GM12892 (cell line): ENCODE measurements at regions not wholly inside any gene's neighbourhood (a gene's known extent, or its start where the extent isn't known, plus 50 kb on each side); places are given as distances from the start of the nearest gene placed in this dataset.

ENCODE experiments used
- DNase-seq: peaks from one replicate; pipeline ENCODE4 v3.0.0; 2011; ENCODE audit not compliant: insufficient read length
- FAIRE-seq: peaks from 2 replicates; lab custom pipeline; 2011; peaks lifted over from hg19 to GRCh38; lab: Jason Lieb, UNC
- POLR2A ChIP-seq: IDR thresholded peaks from 2 replicates; pipeline ENCODE4 v1.6.1; 2011; ENCODE audit warnings: low read depth, low read length, control low read depth
- POLR2AphosphoS5 ChIP-seq: IDR thresholded peaks from 2 replicates; pipeline ENCODE4 v1.6.1; 2011; ENCODE audit warnings: low read depth, low read length, control low read depth
- TAF1 ChIP-seq: IDR thresholded peaks from 2 replicates; pipeline ENCODE4 v1.6.1; 2011; ENCODE audit warnings: low read depth, mild to moderate bottlenecking, control low read depth, low read length, borderline replicate concordance

DNA sequence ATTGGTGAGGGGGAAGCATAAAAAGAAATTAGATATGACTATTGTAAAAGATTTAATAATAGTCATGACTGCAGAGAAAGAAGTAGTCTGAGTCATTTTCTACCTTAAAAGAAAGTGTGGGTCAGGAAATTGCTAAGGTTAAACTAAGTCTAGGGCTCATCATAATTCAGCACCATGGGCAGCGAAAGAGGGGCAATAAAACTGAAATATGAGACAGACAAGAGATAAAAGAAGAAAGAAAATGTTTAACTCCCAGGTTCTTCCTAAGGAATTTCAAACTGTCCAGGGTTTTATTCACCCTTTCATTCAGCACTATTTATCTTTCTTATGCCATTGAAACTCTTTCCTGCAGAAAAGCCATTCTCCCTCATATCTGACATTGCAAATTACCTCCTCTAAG lies 114.4 kb upstream of the API5 start:
- no peak for TF ChIP-seq TAF1
- no peak for TF ChIP-seq POLR2AphosphoS5
- TF ChIP-seq POLR2A: no peak
- FAIRE-seq (no peak), DNase-seq (no peak)

DNA sequence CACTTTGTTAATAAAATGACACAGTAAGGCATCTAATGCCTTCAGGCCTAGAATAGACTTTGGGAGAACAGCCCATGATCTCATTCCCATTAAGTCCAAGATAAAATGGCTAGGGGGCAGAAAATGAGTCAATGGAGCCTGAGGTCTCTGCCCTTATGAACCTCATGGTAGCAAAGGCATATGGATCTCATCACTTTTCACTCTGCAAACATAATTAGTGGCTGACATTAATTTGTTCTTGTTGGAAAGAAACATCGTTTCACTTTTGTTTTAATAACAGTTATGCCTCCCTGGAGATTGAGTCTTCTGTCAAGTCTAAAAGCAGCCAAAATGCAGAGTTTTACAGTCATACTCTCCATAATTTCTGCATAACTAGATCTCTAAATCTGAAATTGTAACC lies 111.8 kb upstream of the API5 start:
- TF ChIP-seq POLR2A: no peak
- TF ChIP-seq TAF1: no peak
- TF ChIP-seq POLR2AphosphoS5: no peak
- DNase-seq (no peak), FAIRE-seq (no peak)

DNA sequence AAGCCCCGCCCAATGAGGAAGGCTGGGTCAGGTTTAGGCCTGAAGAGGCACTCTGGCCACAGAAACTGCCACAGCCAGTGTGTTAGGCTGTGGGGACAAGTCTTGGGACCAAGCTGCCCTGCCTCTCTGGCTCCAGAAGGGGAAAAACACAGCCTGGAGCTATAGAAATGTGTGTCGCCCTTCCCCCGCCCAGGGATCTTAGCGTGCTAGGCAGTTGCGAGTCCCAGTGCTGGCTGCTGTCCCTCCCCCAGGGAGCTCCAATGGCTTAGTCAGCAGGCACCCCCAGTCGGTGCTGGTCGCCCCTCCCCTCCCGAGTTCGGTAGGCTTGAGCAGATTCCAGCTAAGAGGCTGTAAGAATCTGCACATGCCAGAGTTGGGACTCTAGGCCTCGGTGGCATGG lies 99.5 kb upstream of the API5 start:
- TF ChIP-seq TAF1 (no peak), POLR2AphosphoS5 (no peak), POLR2A (no peak)
- FAIRE-seq (no peak), DNase-seq (no peak)

DNA sequence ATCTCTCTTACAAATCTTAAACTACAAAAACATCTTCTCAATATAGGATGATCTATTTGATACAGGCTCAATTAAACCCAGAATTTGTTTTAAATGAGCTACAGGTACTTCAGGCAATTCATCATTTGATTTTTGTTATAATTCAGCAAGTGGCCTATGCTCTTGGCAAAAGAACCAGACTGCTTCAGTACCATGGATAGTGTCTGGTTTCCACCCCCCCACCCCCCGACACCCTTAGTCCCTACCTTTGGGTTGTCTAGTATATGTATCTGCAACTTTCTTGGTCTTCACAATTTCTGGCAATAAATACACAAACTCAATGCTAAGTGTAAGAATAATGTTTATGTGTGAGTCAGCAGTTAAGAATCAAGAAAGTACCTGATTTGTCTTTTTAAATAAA lies 97.3 kb upstream of the API5 start:
- no peak for TF ChIP-seq TAF1
- TF ChIP-seq POLR2AphosphoS5: no peak
- TF ChIP-seq POLR2A: no peak
- FAIRE-seq (no peak), DNase-seq (no peak)

DNA sequence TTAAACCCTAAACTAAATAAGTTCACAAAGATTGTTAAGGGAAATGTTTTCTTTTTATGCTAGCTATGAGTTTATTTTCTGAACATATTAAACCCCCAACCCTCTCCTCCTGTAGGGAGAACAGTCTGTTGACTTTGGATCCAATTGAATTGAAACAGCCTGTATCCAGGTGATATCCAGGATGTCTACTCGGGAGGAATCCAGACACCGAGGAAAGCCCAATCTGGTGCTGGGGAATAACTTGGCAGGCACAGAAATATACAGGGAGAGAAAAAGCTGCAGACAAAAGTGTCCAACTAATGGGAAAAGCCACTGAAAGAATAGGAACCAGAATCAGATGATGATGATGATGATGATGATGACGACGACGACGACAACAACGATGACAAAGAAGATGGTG lies 93.9 kb upstream of the API5 start:
- no peak for FAIRE-seq
- TF ChIP-seq TAF1: no peak
- no peak for TF ChIP-seq POLR2A
- no peak for TF ChIP-seq POLR2AphosphoS5

DNA sequence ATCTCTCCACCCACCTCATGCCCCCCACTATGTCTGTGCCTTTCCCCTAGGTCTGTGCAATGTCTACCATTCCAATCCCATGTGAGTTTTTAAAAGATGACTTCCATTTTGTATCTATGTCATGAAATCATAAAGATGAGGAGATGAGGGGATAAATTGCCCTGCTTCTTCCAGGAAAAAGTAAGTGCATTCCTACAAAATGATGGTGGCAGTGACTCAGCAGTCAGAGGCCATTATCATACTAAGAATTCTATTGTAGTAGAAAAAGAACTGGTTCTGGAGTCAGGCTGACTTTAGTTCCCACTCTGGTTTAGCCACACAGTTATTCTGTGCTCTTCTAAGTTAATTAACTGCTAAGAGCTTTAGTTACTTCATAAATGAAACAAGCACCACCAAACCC lies 89.6 kb upstream of the API5 start:
- TF ChIP-seq TAF1: no peak
- no peak for TF ChIP-seq POLR2A
- no peak for TF ChIP-seq POLR2AphosphoS5
- DNase-seq (no peak), FAIRE-seq (no peak)

More for the DNA sequence above, 93.9 kb upstream of the API5 start:
- no peak for DNase-seq

DNA sequence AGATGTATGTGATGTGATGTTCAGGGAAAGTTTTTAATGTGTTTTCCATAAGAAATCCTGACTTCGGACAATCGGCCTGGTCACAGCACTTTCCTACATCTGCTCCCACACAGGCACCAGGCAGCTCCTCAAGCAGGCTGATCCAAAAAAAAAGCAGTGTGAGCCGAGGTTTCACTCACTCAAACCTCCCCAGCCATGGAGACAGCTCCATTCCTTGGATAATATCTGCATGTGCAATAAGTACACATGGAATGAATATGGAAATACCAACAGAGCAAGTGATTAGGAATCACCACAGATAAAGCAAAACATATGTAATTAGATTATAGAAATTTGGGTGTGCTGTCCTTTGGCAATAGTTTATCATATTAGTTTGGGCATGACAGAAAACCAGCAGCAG lies 88.8 kb upstream of the API5 start:
- DNase-seq (no peak), FAIRE-seq (no peak)
- no peak for TF ChIP-seq POLR2A
- no peak for TF ChIP-seq TAF1
- no peak for TF ChIP-seq POLR2AphosphoS5

DNA sequence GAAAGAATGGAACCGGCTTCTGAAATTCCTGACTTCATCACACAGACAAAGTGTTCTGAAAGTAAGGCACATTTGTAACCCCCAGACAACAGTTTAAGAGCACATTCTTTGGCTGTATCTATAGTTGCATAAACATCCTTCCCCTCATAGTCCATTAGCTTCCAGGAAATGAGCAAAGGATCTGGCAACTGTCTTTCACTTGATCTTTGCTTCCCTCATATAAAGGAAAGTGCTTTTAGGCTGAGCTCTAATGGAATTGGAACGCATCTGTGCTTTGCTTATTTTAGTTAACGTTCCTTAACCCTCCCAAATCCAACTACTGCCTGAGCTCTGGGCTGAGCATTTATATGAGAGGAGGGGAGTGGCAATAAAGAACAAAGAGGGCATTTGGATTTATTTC lies 76.9 kb upstream of the API5 start:
- TF ChIP-seq POLR2AphosphoS5 (no peak), POLR2A (no peak), TAF1 (no peak)
- FAIRE-seq (no peak), DNase-seq (no peak)

DNA sequence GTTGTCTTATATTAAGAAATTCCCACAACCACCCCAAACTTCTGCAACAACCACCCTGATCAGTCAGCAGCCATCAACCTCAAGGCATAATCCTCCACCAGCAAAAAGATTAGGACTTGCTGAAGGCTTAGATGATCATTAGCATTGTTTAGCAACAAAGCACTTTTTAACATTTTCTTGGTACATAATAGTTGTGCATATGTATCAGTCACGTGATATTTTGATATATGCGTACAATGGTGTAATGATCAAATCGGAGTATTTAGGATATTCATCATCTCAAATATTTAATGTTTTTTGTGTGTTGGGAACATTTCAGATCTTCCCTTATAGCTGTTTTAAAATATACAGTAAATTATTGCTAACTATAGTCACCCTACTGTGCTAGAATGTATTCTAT lies 73.5 kb upstream of the API5 start:
- TF ChIP-seq POLR2AphosphoS5 (no peak), POLR2A (no peak), TAF1 (no peak)
- DNase-seq (no peak), FAIRE-seq (no peak)

DNA sequence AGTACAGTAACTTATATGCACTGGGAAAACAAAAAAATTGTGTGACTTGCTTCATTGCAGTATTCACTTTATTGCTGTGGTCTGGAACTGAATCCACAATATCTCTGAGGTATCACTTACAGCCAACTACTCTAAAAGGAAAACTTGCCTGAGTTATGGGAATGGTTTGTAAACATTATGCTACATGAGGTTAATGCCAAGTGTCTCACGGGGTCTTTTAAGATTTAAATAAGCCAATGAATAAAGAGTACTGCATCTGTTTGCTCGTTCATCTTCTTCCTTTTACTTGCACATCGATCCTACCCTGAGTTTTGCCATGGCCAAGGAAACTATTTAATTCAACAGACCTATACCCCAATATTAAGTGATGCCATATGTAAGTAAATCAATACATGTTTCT lies 72.0 kb upstream of the API5 start:
- FAIRE-seq: no peak
- no peak for DNase-seq
- TF ChIP-seq POLR2AphosphoS5: no peak
- no peak for TF ChIP-seq POLR2A
- TF ChIP-seq TAF1: no peak

DNA sequence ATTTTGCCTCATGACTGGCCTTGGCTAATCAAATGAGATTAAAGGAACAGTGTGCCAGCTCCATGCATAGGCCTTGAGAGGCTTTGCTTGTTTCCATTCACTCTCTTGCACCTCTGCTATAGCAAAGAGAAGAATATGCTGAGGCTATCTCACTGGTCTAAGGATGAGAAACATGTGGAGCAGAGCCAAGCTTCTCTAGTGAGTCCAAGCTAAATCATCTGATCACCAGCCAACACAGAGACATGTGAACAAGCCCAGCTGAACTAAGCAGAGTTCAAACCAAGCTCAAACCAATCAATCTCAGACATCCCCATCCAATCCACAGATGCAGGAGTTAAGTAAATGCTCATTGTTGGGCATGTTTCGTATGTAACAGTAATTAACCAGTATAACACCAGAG lies 69.4 kb upstream of the API5 start:
- no peak for FAIRE-seq
- DNase-seq: no peak
- no peak for TF ChIP-seq TAF1
- no peak for TF ChIP-seq POLR2AphosphoS5
- TF ChIP-seq POLR2A: no peak

DNA sequence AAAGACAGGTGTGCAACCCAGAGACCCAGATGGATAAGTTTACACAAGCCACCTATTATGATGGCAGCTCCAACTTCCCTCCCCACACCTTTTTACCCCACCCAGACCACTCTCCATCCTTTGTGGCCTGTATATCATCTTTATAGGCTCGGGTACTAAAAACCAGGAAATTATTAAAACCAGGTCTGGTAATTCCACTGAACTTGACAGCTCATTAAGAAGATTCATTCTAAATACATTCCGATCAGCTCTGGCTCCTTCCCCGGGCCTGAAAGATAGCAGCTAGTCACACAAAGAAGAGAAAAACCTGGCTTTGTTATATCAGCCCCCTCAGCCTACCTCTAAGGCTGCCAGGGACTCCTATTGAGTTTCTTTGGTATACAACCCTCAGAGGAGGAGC lies 67.9 kb upstream of the API5 start:
- no peak for FAIRE-seq
- TF ChIP-seq POLR2AphosphoS5: no peak
- no peak for TF ChIP-seq POLR2A
- no peak for TF ChIP-seq TAF1
- DNase-seq: no peak

DNA sequence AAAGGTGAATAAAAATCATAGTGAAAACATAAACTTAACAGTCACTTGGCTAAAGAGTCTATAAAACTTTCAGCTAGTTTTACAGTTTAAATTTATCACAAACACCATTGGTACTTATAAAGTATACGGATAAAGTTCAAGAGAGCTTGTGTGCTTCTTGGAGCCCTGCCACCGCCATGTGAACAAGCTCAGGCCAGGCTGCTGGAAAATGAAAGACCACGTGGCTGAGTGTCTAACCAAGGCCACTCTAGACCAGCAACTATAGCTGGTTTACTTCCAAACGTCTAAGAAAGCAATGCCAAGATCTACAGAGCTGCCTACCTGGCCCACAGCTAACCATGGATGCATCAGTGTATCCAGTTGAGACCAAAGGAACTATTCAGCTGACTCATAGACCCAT lies 66.3 kb upstream of the API5 start:
- TF ChIP-seq TAF1 (no peak), POLR2A (no peak), POLR2AphosphoS5 (no peak)
- DNase-seq (no peak), FAIRE-seq (no peak)

DNA sequence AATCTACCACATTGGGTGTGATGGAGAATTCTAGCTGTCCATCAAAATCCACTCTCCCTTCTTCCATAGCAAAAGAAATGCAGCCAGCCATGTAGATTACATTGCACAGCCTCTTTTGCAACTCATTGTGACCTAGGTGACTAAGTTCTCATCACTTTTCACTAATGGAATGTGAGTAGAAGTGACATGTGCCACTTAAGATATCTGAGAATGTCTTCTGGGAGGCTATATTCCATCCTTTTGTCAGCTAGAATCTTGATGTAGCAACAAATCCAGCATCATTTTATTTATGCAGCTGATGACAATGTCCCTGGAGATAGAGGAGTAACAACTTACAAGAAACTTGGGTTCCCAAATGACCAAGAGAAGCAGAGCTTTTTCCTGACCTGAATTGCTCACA lies 61.5 kb upstream of the API5 start:
- DNase-seq: no peak
- no peak for FAIRE-seq
- TF ChIP-seq POLR2A (no peak), TAF1 (no peak), POLR2AphosphoS5 (no peak)

DNA sequence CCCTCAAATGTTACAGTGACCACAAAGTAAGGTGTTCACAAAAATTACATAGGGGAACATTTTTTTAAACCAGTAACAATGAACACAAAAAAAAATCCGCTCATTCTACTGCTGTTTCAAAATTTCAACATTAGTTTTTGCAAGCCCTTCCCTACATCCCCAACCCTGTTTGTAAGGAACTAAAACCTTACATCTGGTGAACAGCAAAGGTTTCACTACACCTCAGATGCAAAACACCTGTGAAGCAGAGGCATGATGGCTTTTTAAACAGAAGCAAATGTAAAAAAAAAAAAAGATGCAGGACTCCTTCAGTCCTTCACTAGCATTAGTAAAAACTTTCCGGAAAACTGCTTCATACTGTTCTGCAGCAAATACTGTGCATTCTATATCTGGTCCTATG lies 50.0 kb upstream of the API5 start:
- no peak for FAIRE-seq
- no peak for DNase-seq
- TF ChIP-seq POLR2AphosphoS5 (no peak), TAF1 (no peak), POLR2A (no peak)
